ENCODE measurements at regions not wholly inside any gene's neighbourhood (a gene's known extent, or its start where the extent isn't known, plus 50 kb on each side); places are given as distances from the start of the nearest gene placed in this dataset.

DNA sequence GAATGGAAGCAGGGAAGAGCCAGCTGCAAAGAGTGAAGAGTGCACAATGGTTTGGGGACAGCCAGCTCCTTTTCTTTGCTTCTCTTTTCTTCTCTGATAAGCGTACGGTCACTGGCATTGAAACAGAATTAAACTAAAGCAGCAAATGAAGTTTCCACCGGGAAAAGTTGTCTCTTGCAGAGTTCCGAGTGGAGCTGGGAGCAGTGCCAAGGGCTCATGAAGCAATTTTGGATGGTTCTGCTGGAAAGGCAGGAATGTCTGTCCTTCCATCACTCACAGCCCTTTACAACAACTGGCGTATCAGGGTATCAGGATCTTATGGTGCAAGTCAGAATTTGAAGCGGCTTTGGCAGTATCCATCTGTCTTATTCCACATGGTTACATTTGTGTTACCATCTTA, 1042.9 kb downstream of the NTRK3 start (continued):
- TF ChIP-seq EGR1 (IDR thresholded peaks at IDR 0.05; ENCODE audit: borderline replicate concordance, low read depth, low read length) = no peak
- no peak for TF ChIP-seq EP300 (IDR thresholded peaks at IDR 0.05; ENCODE audit: borderline replicate concordance in 1 of 2, low read depth in 2 of 2, low read length in 2 of 2)
